T-helper 17 cell (primary cell): ENCODE measurements at regions not wholly inside any gene's neighbourhood (a gene's known extent, or its start where the extent isn't known, plus 50 kb on each side); places are given as distances from the start of the nearest gene placed in this dataset.
"Not testable (repeated sequence)": the region's sequence is repeated elsewhere in the genome, so short reads cannot be mapped to it uniquely, and the experiment has no call there.

Experiments
- ATAC-seq: fragments of 150-1000 bp; cut with Tn5 transposase; 2 replicates; pipeline ENCODE4 v1.10.0; 2021; ENCODE audit warnings: mild to moderate bottlenecking, moderate library complexity
- DNase-seq, 3 donors: peaks; one replicate each; pipeline versions ENCODE4 v3.0.0 to v3.0.0-alpha.2; 2020 to 2021
- H3K9me3 ChIP-seq: one replicate; pipeline ENCODE4 v1.7.0; 2013; ENCODE audit warnings: low read length, mild to moderate bottlenecking; ENCODE audit not compliant: control insufficient read depth, poor library complexity, severe bottlenecking
- H3K27ac Mint-ChIP-seq: one replicate; pipeline ENCODE4 v1.8.0; 2022; ENCODE audit warnings: mild to moderate bottlenecking, moderate library complexity, mixed read lengths
- H3K27me3 Mint-ChIP-seq: one replicate; pipeline ENCODE4 v1.8.0; 2022; ENCODE audit warnings: mixed read lengths
- H3K36me3 Mint-ChIP-seq: one replicate; pipeline ENCODE4 v1.8.0; 2022; ENCODE audit warnings: low read depth, mixed read lengths
- H3K4me1 Mint-ChIP-seq: one replicate; pipeline ENCODE4 v1.8.0; 2022; ENCODE audit warnings: mild to moderate bottlenecking, mixed read lengths
- H3K4me3 Mint-ChIP-seq: one replicate; pipeline ENCODE4 v1.8.0; 2022; ENCODE audit warnings: mild to moderate bottlenecking, moderate library complexity, mixed read lengths

DNA sequence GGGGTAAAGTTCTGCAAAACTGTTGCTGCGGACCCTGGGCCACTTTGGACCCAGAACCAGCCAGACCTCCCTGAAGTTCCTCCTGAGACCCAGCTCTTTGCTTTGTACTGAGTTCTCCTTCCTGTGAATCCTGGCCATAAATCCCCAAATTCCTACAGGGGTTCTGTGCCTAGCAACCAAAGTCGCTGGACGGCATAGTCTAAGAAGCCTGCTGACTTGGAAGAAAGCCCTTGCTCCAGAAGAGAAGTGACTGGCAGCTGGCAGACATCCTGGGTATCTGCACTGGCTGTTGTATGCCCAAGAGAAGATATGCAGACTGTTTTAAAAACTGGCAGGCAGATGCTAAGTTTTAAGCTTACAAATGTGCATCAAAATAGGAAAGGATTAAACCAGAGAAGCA, 99.9 kb upstream of the SLC24A4 start:
- DNase-seq: no peak
- ATAC-seq: no peak
- H3K27ac Mint-ChIP-seq: no peak overlapping the region
- no peaks in the 10 kb centered on the region for H3K9me3 ChIP-seq
- peaks cover 29% of the 10 kb centered on the region for H3K27me3 Mint-ChIP-seq
- no peaks in the 10 kb centered on the region for H3K36me3 Mint-ChIP-seq
- no peak overlapping the region for H3K4me3 Mint-ChIP-seq
- no peaks in the 10 kb centered on the region for H3K4me1 Mint-ChIP-seq

DNA sequence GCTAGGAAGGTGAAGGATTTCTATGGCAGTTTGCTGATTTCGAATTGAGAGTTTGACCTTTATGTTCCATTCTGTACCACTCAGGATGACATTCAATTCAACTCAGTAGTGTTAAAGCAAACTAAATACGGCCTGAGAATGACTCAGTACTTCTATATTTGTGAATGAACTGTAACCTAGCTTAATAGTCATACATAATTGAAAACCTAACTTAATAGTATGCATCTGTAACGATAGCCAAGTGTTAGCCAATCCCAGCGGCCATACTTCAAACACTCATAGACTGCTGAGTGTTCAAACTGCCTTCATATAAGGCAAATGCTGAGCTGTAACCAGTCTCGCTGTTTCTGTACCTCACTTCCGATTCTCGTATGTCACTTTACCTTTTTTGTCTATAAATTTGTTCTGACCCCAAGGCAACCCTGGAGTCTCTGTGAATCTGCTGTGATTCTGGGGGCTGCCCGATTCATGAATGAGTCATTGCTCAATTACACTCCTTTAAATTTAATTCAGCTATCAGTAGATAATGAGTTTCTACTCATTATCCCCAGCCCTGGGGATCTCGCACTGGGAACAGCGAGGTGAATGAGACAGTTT, 98.5 kb upstream of the SLC24A4 start:
- Mint-ChIP-seq H3K4me1 (no peaks in the 10 kb centered on the region), H3K4me3 (no peak overlapping the region), H3K36me3 (no peaks in the 10 kb centered on the region), H3K27me3 (peaks cover 23% of the 10 kb centered on the region), H3K27ac (no peak overlapping the region)
- no peak for ATAC-seq
- no peaks in the 10 kb centered on the region for H3K9me3 ChIP-seq
- no peak for DNase-seq

DNA sequence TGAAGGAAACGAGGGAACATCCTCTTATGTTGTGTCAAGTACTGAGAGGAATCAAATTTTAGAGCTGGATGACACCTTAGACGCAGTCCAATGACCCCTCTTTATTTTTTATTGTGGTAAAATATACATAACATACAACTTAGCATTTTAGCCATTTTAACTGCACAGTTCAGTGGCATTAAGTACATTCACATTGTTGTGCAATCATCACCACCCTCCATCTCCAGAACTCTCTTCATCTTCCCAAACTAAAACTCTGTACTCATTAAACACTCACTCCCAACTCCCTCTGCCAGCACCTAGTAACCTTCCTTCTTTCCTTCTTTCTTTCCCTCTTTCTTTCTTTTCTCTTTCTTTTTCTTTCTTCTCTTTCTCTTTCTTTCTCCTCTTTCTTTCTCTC, 97.2 kb upstream of the SLC24A4 start:
- H3K36me3 Mint-ChIP-seq: no peaks in the 10 kb centered on the region
- H3K4me3 Mint-ChIP-seq: no peak overlapping the region
- no peak overlapping the region for H3K27ac Mint-ChIP-seq
- H3K4me1 Mint-ChIP-seq: no peaks in the 10 kb centered on the region
- ATAC-seq (no peak), DNase-seq (no peak)
- peaks cover 23% of the 10 kb centered on the region for H3K27me3 Mint-ChIP-seq
- H3K9me3 ChIP-seq: no peaks in the 10 kb centered on the region

DNA sequence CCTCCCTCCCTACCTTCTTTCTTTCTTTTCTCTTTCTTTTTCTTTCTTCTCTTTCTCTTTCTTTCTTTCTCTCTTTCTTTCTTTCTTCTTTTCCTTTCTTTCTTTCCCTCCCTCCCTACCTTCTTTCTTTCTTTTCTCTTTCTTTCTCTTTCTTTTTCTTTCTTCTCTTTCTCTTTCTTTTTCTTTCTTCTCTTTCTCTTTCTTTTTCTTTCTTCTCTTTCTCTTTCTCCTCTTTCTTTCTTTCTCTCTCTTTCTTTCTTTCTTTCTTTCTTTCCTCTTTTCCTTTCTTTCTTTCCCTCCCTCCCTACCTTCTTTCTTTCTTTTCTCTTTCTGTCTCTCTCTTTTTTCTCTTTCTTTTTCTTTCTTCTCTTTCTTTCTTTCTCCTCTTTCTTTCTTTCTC, 96.8 kb upstream of the SLC24A4 start:
- H3K27ac Mint-ChIP-seq, DNase-seq, H3K4me1 Mint-ChIP-seq, ATAC-seq, H3K4me3 Mint-ChIP-seq, H3K36me3 Mint-ChIP-seq, H3K9me3 ChIP-seq: not testable (repeated sequence)
- peaks cover 27% of the 10 kb centered on the region for H3K27me3 Mint-ChIP-seq

DNA sequence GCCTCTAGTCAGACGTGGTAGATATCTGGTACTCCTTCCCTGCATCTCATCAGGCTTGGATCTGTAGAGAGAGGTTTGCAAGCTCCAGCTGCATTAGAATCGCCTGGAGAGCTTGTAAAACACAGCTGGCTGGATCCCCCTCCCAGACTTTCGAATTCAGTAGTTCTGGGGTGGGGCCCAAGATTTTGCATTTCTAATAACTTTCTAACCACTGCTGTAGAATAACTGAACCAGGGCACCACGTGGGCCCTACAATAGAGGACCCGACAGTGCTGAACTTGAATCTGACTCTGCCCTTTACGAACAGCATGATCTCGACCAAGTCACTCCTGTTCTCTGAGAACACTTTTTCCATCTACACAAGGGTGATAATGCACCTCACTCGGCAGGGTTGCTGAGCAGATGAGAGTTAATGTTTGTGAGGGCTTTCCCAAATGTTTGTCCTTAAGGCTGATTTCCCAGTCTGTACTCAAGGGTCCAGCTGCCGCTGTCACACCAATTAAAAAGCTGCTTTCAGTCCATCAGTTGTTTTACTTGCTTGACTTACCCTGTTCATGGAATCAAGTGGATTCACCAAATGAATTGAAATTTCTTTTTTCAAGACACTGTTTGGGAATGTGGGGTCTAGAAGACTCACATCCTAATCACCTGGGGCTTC, 86.6 kb upstream of the SLC24A4 start:
- no peak overlapping the region for H3K4me3 Mint-ChIP-seq
- H3K36me3 Mint-ChIP-seq: peaks cover 3% of the 10 kb centered on the region
- DNase-seq: no peak
- H3K27me3 Mint-ChIP-seq: peaks cover 19% of the 10 kb centered on the region
- H3K4me1 Mint-ChIP-seq: no peaks in the 10 kb centered on the region
- H3K9me3 ChIP-seq: peaks cover 3% of the 10 kb centered on the region
- no peak for ATAC-seq
- no peak overlapping the region for H3K27ac Mint-ChIP-seq

DNA sequence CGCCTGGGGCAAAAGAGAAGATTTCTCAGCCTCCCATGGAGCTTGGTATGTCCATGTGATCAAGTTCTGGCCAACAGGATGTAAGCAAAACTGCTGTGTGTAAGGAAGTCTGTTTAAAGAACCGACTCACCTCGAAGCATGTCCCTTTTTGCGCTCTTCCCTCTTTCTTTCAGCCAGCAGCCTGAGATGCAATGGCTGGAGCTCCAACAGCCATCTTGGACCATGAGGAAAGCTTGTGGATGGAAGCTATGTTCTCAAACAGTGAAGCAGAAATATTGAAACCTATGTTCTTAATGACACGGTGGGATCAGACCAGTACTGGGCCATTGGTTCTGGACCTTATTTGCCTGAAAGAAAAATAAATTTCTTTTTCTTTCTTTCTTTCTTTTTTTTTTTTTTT, 82.3 kb upstream of the SLC24A4 start:
- ATAC-seq: no peak

DNA sequence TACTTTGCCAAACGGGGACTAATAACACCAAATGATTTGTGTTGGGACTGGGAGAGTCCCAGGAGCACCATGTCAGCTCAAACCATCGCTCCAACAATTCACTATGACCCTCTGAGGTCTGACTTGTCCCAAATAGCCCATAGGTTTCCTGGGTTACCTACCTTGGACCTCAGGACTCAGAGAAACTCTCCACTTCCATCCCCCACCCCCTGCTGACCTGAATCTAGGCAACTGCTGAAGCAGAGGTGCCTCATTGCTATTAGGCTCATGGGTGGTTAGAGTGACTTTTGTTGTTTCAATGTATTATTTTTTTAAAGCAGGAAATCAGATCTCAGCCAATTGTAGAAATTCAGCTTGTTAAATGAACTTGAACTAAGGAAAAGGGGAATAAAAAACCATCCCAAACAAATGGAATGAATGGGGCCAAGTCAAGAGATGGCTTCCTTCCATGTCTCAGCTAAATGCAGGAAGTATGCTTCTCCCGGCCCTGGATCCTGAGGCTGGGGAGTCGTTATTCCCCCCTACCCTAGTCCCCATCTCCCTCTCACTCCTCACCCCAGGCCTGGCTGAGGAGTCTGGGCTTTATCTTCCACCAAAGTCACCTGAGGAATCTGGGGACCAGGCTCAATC, 80.9 kb upstream of the SLC24A4 start:
- no peak overlapping the region for H3K4me3 Mint-ChIP-seq
- no peaks in the 10 kb centered on the region for H3K36me3 Mint-ChIP-seq
- DNase-seq (no peak), ATAC-seq (no peak)
- H3K9me3 ChIP-seq: no peaks in the 10 kb centered on the region
- no peaks in the 10 kb centered on the region for H3K4me1 Mint-ChIP-seq
- H3K27me3 Mint-ChIP-seq: peaks cover 7% of the 10 kb centered on the region
- no peak overlapping the region for H3K27ac Mint-ChIP-seq

More for the DNA sequence above, 82.3 kb upstream of the SLC24A4 start:
- Mint-ChIP-seq H3K27me3 (peaks cover 7% of the 10 kb centered on the region), H3K4me1 (no peaks in the 10 kb centered on the region), H3K4me3 (no peak overlapping the region), H3K36me3 (no peaks in the 10 kb centered on the region), H3K27ac (no peak overlapping the region)
- no peak for DNase-seq
- no peaks in the 10 kb centered on the region for H3K9me3 ChIP-seq

DNA sequence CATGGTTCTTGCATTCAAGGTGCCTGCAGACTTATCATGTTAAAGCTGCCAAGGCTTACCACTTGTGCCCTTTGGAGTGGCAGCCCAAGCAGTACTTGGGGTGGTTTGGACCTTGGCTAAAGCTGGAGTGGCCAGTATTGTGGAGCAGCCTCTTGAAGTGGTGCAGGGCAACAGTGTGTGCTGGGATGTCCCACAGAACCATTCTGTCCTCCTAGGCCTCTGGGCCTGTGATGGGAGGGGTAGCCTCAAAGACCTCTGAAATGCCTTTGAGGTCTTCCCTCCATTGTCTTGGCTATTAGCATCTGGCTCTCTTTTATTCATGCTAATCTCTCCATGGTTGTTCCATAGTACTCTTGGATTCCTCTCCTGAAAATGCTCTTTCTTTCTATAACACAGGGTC, 78.2 kb upstream of the SLC24A4 start:
- DNase-seq (no peak), ATAC-seq (no peak)
- Mint-ChIP-seq H3K27ac (no peak overlapping the region), H3K4me1 (no peaks in the 10 kb centered on the region), H3K27me3 (peaks cover 14% of the 10 kb centered on the region), H3K4me3 (no peak overlapping the region), H3K36me3 (peaks cover 2% of the 10 kb centered on the region)
- no peaks in the 10 kb centered on the region for H3K9me3 ChIP-seq

DNA sequence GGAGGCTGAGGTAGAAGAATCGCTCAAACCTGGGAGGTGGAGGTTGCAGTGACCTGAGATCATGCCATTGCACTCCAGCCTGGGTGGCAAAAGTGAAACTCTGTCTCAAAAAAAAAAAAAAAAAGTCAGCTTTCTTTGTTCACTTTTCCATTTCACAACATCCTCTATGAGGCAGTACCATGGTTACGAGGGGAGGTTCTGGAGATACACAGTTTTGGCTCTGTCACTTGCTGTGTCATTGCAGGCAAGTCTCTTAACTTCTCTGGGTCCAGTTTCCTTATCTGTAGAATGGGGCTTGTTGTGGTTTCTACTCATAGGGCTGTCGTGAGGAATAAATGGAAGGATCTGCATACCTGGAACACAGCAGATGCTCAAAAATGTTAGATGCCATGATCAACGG, 75.6 kb upstream of the SLC24A4 start:
- no peak overlapping the region for H3K27ac Mint-ChIP-seq
- ATAC-seq (no peak), DNase-seq (no peak)
- peaks cover 26% of the 10 kb centered on the region for H3K27me3 Mint-ChIP-seq
- H3K4me1 Mint-ChIP-seq: no peaks in the 10 kb centered on the region
- no peak overlapping the region for H3K4me3 Mint-ChIP-seq
- H3K9me3 ChIP-seq: no peaks in the 10 kb centered on the region
- peaks cover 4% of the 10 kb centered on the region for H3K36me3 Mint-ChIP-seq

DNA sequence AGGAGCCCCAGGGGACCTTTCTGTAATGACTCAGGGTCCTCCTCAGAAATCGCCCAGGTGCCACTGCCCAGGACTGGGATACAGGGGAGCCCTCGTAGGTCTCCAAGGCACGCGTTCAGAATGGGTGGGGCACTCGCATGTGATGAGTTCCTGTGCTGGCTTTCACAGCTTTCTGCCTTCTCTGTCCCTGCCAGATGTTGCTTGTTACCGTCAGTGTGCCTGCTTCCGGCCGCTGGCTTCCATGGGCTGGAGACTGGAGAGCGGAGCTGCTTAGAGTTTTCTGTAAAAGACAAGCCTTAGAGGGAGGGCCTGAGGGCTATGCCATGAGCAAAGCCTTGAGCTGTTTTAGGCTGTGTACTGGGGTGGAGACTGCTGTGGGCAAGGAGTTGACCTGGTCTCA, 75.0 kb upstream of the SLC24A4 start:
- H3K27me3 Mint-ChIP-seq: peaks cover 33% of the 10 kb centered on the region
- H3K4me1 Mint-ChIP-seq: no peaks in the 10 kb centered on the region
- no peak overlapping the region for H3K27ac Mint-ChIP-seq
- H3K4me3 Mint-ChIP-seq: no peak overlapping the region
- ATAC-seq: no peak
- DNase-seq: no peak
- H3K36me3 Mint-ChIP-seq: peaks cover 7% of the 10 kb centered on the region
- no peaks in the 10 kb centered on the region for H3K9me3 ChIP-seq

DNA sequence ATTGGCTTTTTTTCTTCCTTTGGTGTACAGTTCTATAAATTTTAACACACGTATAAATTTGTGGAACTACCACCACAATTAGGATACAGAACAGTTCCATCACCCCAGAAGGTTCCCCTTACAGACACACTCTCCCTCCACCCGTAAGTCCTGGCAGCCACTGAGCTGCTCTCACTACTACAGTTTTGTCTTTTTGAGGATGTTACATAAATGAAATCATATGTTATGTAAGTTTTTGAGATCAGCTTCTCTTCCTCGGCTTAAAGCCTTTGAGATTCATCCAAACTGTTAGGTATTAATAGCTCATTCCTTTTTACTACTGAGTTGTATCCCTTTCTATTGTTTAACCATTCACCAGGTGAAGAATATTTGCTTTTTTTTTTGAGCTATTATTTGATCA, 74.3 kb upstream of the SLC24A4 start:
- DNase-seq (no peak), ATAC-seq (no peak)
- no peaks in the 10 kb centered on the region for H3K9me3 ChIP-seq
- Mint-ChIP-seq H3K36me3 (peaks cover 7% of the 10 kb centered on the region), H3K27ac (no peak overlapping the region), H3K27me3 (peaks cover 40% of the 10 kb centered on the region), H3K4me3 (no peak overlapping the region), H3K4me1 (no peaks in the 10 kb centered on the region)

DNA sequence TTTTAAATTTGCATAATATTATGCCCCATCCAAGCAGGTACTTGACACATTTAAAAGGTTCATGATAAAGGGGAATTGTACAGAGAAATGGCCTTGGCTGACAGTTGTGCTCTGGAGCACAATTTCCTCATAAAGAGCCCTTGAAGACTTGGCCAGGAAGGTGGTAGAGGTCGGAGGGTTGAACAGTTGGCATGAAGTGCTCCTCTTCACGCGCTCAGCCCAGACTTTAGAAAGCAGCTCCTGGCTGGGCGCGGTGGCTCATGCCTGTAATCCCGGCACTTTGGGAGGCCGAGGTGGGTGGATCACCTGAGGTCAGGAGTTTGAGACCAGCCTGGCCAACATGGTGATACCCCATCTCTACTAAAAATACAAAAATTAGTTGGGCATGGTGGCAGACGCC, 72.6 kb upstream of the SLC24A4 start:
- H3K27me3 Mint-ChIP-seq: peaks cover 57% of the 10 kb centered on the region
- ATAC-seq, H3K4me3 Mint-ChIP-seq, H3K4me1 Mint-ChIP-seq, H3K36me3 Mint-ChIP-seq, H3K9me3 ChIP-seq, H3K27ac Mint-ChIP-seq, DNase-seq: not testable (repeated sequence)

DNA sequence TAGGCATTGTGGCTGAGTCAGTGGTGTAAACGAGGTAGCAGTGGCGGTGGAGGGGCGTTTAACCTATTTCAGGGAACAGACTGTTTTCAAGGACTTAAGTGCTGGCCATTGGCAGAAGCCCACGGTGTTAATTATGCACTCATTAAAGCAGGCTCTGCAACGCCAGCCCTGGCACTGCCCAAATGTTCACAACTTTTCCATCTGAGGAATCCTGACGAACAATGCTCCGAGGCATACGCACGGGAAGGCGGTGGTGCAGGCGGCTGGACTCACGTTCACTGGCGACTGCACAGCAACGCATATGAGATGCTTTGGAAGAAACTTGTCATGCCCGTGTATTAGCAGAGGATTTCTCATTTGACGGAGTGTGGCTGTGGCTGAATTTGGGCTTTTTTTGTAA, 70.6 kb upstream of the SLC24A4 start:
- ATAC-seq: no peak
- Mint-ChIP-seq H3K4me1 (peaks cover 5% of the 10 kb centered on the region), H3K4me3 (no peak overlapping the region), H3K27ac (no peak overlapping the region), H3K36me3 (peaks cover 9% of the 10 kb centered on the region), H3K27me3 (peaks cover 74% of the 10 kb centered on the region)
- DNase-seq: no peak
- H3K9me3 ChIP-seq: no peaks in the 10 kb centered on the region

DNA sequence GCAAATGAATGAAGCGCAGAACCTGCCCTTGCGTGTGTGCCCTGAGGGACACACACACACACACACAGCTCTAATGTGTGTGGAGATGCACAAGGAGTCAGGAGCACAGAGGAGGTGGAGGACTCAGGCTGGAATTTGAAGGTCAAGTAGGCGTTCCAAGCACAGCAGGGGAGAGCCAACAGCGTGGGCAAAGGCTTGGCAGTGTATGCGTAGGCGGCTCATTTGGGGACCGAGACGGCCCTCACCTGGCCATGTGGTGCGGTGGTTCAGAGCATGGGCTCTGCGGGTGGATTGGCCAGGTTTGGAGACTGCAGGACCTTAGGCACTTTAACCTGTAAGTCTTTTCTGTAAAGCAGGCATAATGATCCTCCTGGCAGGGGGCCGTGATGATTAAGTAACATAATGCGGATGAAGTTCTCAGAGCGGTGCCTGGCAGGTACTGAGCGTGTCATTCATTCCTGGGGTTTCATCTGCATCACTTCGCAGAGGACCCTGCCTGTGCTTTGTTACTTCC, 69.5 kb upstream of the SLC24A4 start:
- Mint-ChIP-seq H3K27me3 (peaks cover 74% of the 10 kb centered on the region), H3K36me3 (peaks cover 9% of the 10 kb centered on the region), H3K4me3 (no peak overlapping the region), H3K27ac (no peak overlapping the region), H3K4me1 (peaks cover 5% of the 10 kb centered on the region)
- ATAC-seq (no peak), DNase-seq (no peak)
- H3K9me3 ChIP-seq: no peaks in the 10 kb centered on the region
